ENCODE measurements at regions not wholly inside any gene's neighbourhood (a gene's known extent, or its start where the extent isn't known, plus 50 kb on each side); places are given as distances from the start of the nearest gene placed in this dataset.

GRCh38 chr22:48241658-48242057 is 1479.2 kb downstream of the TBC1D22A start:
- TF ChIP-seq ZNF670 (tag by site-specific recombination; IDR thresholded peaks at IDR 0.05; ENCODE audit: low read depth): no peak
- no peak for TF ChIP-seq ZNF184 (tag by site-specific recombination; IDR thresholded peaks at IDR 0.05)
